Naive B cell (primary cell): ENCODE measurements at regions not wholly inside any gene's neighbourhood (a gene's known extent, or its start where the extent isn't known, plus 50 kb on each side); places are given as distances from the start of the nearest gene placed in this dataset.

Experiments used
- ATAC-seq, 2 donors: fragments of 150-1000 bp; cut with Tn5 transposase; 2 replicates each; pipeline ENCODE4 v1.10.0; 2021; ENCODE audit warnings: low read depth in 2 of 2, mild to moderate bottlenecking in 2 of 2, moderate library complexity in 2 of 2
- DNase-seq: peaks from one replicate; pipeline ENCODE4 v3.0.0; 2022
- H3K27ac Mint-ChIP-seq, 6 donors: one replicate each; pipeline ENCODE4 v1.8.0; 2020 to 2022; ENCODE audit warnings: mild to moderate bottlenecking in 6 of 6, mixed read lengths in 6 of 6, moderate library complexity in 5 of 6, inconsistent platforms in 2 of 6
- H3K27me3 Mint-ChIP-seq, 3 donors: one replicate each; pipeline ENCODE4 v1.8.0; 2021 to 2022; ENCODE audit warnings: mixed read lengths in 3 of 3, mild to moderate bottlenecking in 1 of 3
- H3K36me3 Mint-ChIP-seq, 2 donors: one replicate each; pipeline ENCODE4 v1.8.0; 2020 to 2022; ENCODE audit warnings: mixed read lengths in 2 of 2, inconsistent platforms in 1 of 2, mild to moderate bottlenecking in 1 of 2
- H3K4me1 Mint-ChIP-seq, 3 donors: one replicate each; pipeline ENCODE4 v1.8.0; 2020 to 2022; ENCODE audit warnings: mixed read lengths in 3 of 3, inconsistent platforms in 1 of 3, mild to moderate bottlenecking in 1 of 3, moderate library complexity in 1 of 3
- H3K4me3 Mint-ChIP-seq, 8 donors: one replicate each; pipeline ENCODE4 v1.8.0; 2020 to 2022; ENCODE audit warnings: mild to moderate bottlenecking in 8 of 8, mixed read lengths in 8 of 8, moderate library complexity in 8 of 8, inconsistent platforms in 2 of 8
- H3K9me3 Mint-ChIP-seq, 7 donors: one replicate each; pipeline ENCODE4 v1.8.0; 2020 to 2022; ENCODE audit warnings: mixed read lengths in 7 of 7, mild to moderate bottlenecking in 5 of 7, inconsistent platforms in 2 of 7, moderate library complexity in 1 of 7

- Mint-ChIP-seq H3K4me1 (no peaks in the 10 kb centered on the region), H3K9me3 (peaks cover 2 to 21% (median 6%) of the 10 kb centered on the region in 7 donors), H3K27me3 (no peaks in the 10 kb centered on the region), H3K27ac (no peak overlapping the region), H3K36me3 (no peaks in the 10 kb centered on the region), H3K4me3 (no peak overlapping the region)
- no peak for DNase-seq
- ATAC-seq, result no peak
Measured at GRCh38 chr11:39249566-39250365, 2209.7 kb downstream of the LRRC4C start.

GRCh38 chr11:39247570-39248137 is 2211.8 kb downstream of the LRRC4C start:
- no peak for DNase-seq
- ATAC-seq, result no peak
- H3K27ac Mint-ChIP-seq, result no peak overlapping the region
- peaks cover 0 to 11% (median 3%) of the 10 kb centered on the region in 7 donors for H3K9me3 Mint-ChIP-seq
- no peaks in the 10 kb centered on the region for H3K36me3 Mint-ChIP-seq
- no peaks in the 10 kb centered on the region for H3K27me3 Mint-ChIP-seq
- no peaks in the 10 kb centered on the region for H3K4me1 Mint-ChIP-seq
- no peak overlapping the region for H3K4me3 Mint-ChIP-seq

- no peak overlapping the region for H3K27ac Mint-ChIP-seq
Measured at GRCh38 chr11:39239553-39239952, 2219.9 kb downstream of the LRRC4C start.

GRCh38 chr11:39236916-39237315 is 2222.5 kb downstream of the LRRC4C start:
- no peak overlapping the region for H3K4me3 Mint-ChIP-seq
- H3K4me1 Mint-ChIP-seq, result no peaks in the 10 kb centered on the region
- H3K27ac Mint-ChIP-seq, result no peak overlapping the region
- H3K36me3 Mint-ChIP-seq, result no peaks in the 10 kb centered on the region
- no peak for ATAC-seq
- H3K9me3 Mint-ChIP-seq, result peaks cover 2 to 24% (median 15%) of the 10 kb centered on the region in 7 donors
- no peak for DNase-seq
- no peaks in the 10 kb centered on the region for H3K27me3 Mint-ChIP-seq

More at GRCh38 chr11:39239553-39239952, 2219.9 kb downstream of the LRRC4C start:
- Mint-ChIP-seq H3K4me1 (no peaks in the 10 kb centered on the region), H3K4me3 (no peak overlapping the region), H3K9me3 (peaks cover 2 to 10% (median 9%) of the 10 kb centered on the region in 7 donors), H3K36me3 (no peaks in the 10 kb centered on the region), H3K27me3 (no peaks in the 10 kb centered on the region)
- ATAC-seq, result no peak
- DNase-seq, result no peak

GRCh38 chr11:39221550-39222138 is 2237.8 kb downstream of the LRRC4C start:
- Mint-ChIP-seq H3K27ac (no peak overlapping the region), H3K4me1 (no peaks in the 10 kb centered on the region), H3K9me3 (peaks cover 1 to 10% (median 4%) of the 10 kb centered on the region in 7 donors), H3K4me3 (no peak overlapping the region), H3K27me3 (no peaks in the 10 kb centered on the region), H3K36me3 (peaks cover 2 to 3% of the 10 kb centered on the region in 2 donors)
- DNase-seq, result no peak
- no peak for ATAC-seq

GRCh38 chr11:39220501-39221230 is 2238.8 kb downstream of the LRRC4C start:
- H3K27me3 Mint-ChIP-seq, result no peaks in the 10 kb centered on the region
- peaks cover 1 to 13% (median 5%) of the 10 kb centered on the region in 7 donors for H3K9me3 Mint-ChIP-seq
- DNase-seq (no peak), ATAC-seq (no peak)
- no peak overlapping the region for H3K27ac Mint-ChIP-seq
- no peak overlapping the region for H3K4me3 Mint-ChIP-seq
- peaks cover 4 to 8% of the 10 kb centered on the region in 2 donors for H3K36me3 Mint-ChIP-seq
- no peaks in the 10 kb centered on the region for H3K4me1 Mint-ChIP-seq

GRCh38 chr11:39220069-39220468 is 2239.4 kb downstream of the LRRC4C start:
- DNase-seq (no peak), ATAC-seq (no peak)
- peaks cover 4 to 8% of the 10 kb centered on the region in 2 donors for H3K36me3 Mint-ChIP-seq
- H3K4me3 Mint-ChIP-seq, result no peak overlapping the region
- no peak overlapping the region for H3K27ac Mint-ChIP-seq
- no peaks in the 10 kb centered on the region for H3K4me1 Mint-ChIP-seq
- H3K9me3 Mint-ChIP-seq, result peaks cover 0 to 13% (median 5%) of the 10 kb centered on the region in 7 donors
- no peaks in the 10 kb centered on the region for H3K27me3 Mint-ChIP-seq

- no peaks in the 10 kb centered on the region for H3K36me3 Mint-ChIP-seq
- H3K27ac Mint-ChIP-seq, result no peak overlapping the region
- no peaks in the 10 kb centered on the region for H3K4me1 Mint-ChIP-seq
- no peaks in the 10 kb centered on the region for H3K27me3 Mint-ChIP-seq
- no peak overlapping the region for H3K4me3 Mint-ChIP-seq
- peaks cover 0 to 4% (median 2%) of the 10 kb centered on the region in 7 donors for H3K9me3 Mint-ChIP-seq
- no peak for DNase-seq
- ATAC-seq, result no peak
Measured at GRCh38 chr11:39209981-39210380, 2249.5 kb downstream of the LRRC4C start.

- no peak overlapping the region for H3K4me3 Mint-ChIP-seq
- H3K27ac Mint-ChIP-seq, result no peak overlapping the region
Measured at GRCh38 chr11:39205236-39205995, 2254.0 kb downstream of the LRRC4C start.

GRCh38 chr11:39192671-39193070 is 2266.8 kb downstream of the LRRC4C start:
- Mint-ChIP-seq H3K4me3 (no peak overlapping the region), H3K4me1 (no peaks in the 10 kb centered on the region), H3K36me3 (no peaks in the 10 kb centered on the region), H3K27me3 (no peaks in the 10 kb centered on the region), H3K9me3 (peaks cover 0 to 7% (median 4%) of the 10 kb centered on the region in 7 donors), H3K27ac (no peak overlapping the region)
- DNase-seq, result no peak
- ATAC-seq, result no peak

More at GRCh38 chr11:39205236-39205995, 2254.0 kb downstream of the LRRC4C start:
- Mint-ChIP-seq H3K36me3 (no peaks in the 10 kb centered on the region), H3K9me3 (peaks cover 0 to 2% (median 2%) of the 10 kb centered on the region in 7 donors), H3K27me3 (no peaks in the 10 kb centered on the region), H3K4me1 (no peaks in the 10 kb centered on the region)
- no peak for ATAC-seq
- DNase-seq, result no peak

- H3K4me1 Mint-ChIP-seq, result no peaks in the 10 kb centered on the region
Measured at GRCh38 chr11:39190751-39191150, 2268.7 kb downstream of the LRRC4C start.

GRCh38 chr11:39177678-39178077 is 2281.8 kb downstream of the LRRC4C start:
- no peak for ATAC-seq
- Mint-ChIP-seq H3K4me1 (no peaks in the 10 kb centered on the region), H3K27me3 (no peaks in the 10 kb centered on the region), H3K9me3 (peaks cover 0 to 14% (median 2%) of the 10 kb centered on the region in 7 donors), H3K27ac (no peak overlapping the region), H3K4me3 (no peak overlapping the region), H3K36me3 (no peaks in the 10 kb centered on the region)
- no peak for DNase-seq

More at GRCh38 chr11:39190751-39191150, 2268.7 kb downstream of the LRRC4C start:
- Mint-ChIP-seq H3K9me3 (peaks cover 0 to 7% (median 4%) of the 10 kb centered on the region in 7 donors), H3K27ac (no peak overlapping the region), H3K27me3 (no peaks in the 10 kb centered on the region), H3K36me3 (no peaks in the 10 kb centered on the region), H3K4me3 (no peak overlapping the region)
- no peak for ATAC-seq
- no peak for DNase-seq

- Mint-ChIP-seq H3K27me3 (no peaks in the 10 kb centered on the region), H3K4me3 (no peak overlapping the region), H3K9me3 (peaks cover 0 to 16% (median 3%) of the 10 kb centered on the region in 7 donors), H3K4me1 (no peaks in the 10 kb centered on the region), H3K27ac (no peak overlapping the region), H3K36me3 (no peaks in the 10 kb centered on the region)
- ATAC-seq (no peak), DNase-seq (no peak)
Measured at GRCh38 chr11:39174965-39175364, 2284.5 kb downstream of the LRRC4C start.
